ENCODE measurements at regions not wholly inside any gene's neighbourhood (a gene's known extent, or its start where the extent isn't known, plus 50 kb on each side); places are given as distances from the start of the nearest gene placed in this dataset.
A peak's percentile ranks its signal among the peaks of the same experiment; 100 is the strongest.

DNA sequence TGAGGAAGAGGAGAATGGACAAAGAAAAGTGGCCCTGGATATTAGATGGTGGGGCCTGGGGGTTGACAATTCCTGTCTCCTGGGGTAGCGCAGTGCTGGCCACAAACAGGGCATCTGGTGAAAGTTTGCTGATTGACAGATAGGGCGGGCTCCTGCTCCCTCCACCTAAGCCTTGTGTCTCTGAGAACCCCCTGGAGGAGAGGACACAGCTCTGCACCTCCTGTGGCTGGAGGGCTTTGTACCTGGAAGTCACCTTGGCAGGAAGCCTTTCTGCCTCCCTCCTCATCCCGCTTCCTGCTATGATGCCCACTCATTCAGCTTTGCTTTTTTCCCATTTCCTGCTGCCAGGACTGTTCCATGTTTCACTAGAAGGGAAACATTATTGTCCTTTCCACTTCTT is 72.4 kb downstream of the RHOB start (continued):
- TF ChIP-seq RAD21 (IDR thresholded peaks at IDR 0.05; ENCODE audit: low read length) (no peak), CHD1 (IDR thresholded peaks at IDR 0.05; ENCODE audit: low read depth, low read length) (no peak)

DNA sequence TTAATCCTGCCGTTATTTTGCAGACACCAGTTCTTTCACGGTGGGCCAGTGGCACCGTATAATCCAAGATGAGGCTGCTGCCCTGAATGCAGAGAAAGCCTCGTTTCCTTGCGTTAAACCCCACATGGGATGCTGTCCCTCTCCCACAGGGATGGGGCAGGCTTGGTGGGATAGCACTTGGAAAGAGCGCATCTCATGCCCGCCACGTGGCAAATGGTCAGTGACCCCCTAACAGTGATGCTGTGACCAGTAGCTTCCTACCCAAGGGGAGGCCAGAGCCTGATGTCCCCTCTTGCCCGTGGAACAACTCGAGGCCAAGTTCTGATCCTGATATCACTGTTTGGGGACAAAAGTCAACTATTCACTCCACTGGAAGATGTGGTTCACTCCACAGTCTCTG is 73.3 kb downstream of the RHOB start:
- H3K4me2 ChIP-seq (ENCODE audit: low read depth, low read length), result no peak overlapping the region
- H4K8ac ChIP-seq (ENCODE audit: low read depth in 2 of 2, low read length in 2 of 2), result no peak overlapping the region
- no peak overlapping the region for H3K9ac ChIP-seq (ENCODE audit: low read depth, low read length)
- in situ Hi-C loops (cut with MboI; ENCODE audit: low sequenced_read_pairs), result no loop called here
- dilution Hi-C loops (cut with HindIII; ENCODE audit: low sequenced_read_pairs, unreplicated experiment), result no loop called here
- no peak overlapping the region for H2BK120ac ChIP-seq (ENCODE audit: low read depth, low read length)
- POLR2A ChIA-PET (ENCODE audit: unreplicated experiment), result no interaction called here
- H2BK15ac ChIP-seq (ENCODE audit: low read depth, low read length), result no peak overlapping the region
- BruUV-seq (replicated peaks), result no TSS peak
- no peak for ATAC-seq (ENCODE audit: low read depth)
- no peaks in the 10 kb centered on the region for H4K20me1 ChIP-seq (ENCODE audit: insufficient read depth, low read length)
- no peak overlapping the region for H2BK20ac ChIP-seq (ENCODE audit: low read depth, low read length)
- H3K9me3 ChIP-seq (ENCODE audit: control insufficient read depth, insufficient read depth, low read length), result peaks cover 2% of the 10 kb centered on the region; the same call in 1 of the 2 replicates
- TF ChIP-seq POLR2A (IDR thresholded peaks at IDR 0.05; ENCODE audit: low read depth, low read length) (no peak), MAFK (IDR thresholded peaks at IDR 0.05; ENCODE audit: low read depth, low read length) (no peak), ELK1 (IDR thresholded peaks at IDR 0.05; ENCODE audit: borderline replicate concordance, low read depth, low read length) (no peak), MXI1 (IDR thresholded peaks at IDR 0.05; ENCODE audit: borderline replicate concordance, low read depth, low read length) (no peak), CEBPB (IDR thresholded peaks at IDR 0.05; ENCODE audit: low read depth, low read length) (no peak), MAZ (IDR thresholded peaks at IDR 0.05; ENCODE audit: borderline replicate concordance, low read depth, low read length) (no peak), RAD21 (IDR thresholded peaks at IDR 0.05; ENCODE audit: low read length) (no peak), RFX5 (IDR thresholded peaks at IDR 0.05; ENCODE audit: low read depth, low read length) (no peak), FOS (IDR thresholded peaks at IDR 0.05; ENCODE audit: low read depth, low read length) (no peak), CHD1 (IDR thresholded peaks at IDR 0.05; ENCODE audit: low read depth, low read length) (no peak)
- CTCF ChIA-PET, result no interaction called here
- peak overlapping the region; percentile 28; the same call in 1 of the 2 replicates for H2AK5ac ChIP-seq (ENCODE audit: low read depth, low read length)
- H3K56ac ChIP-seq (ENCODE audit: extremely low read depth, insufficient read depth, low read length), result no peak overlapping the region
- no peaks in the 10 kb centered on the region for H3K79me1 ChIP-seq (ENCODE audit: low read depth in 1 of 2, low read length in 2 of 2)
- no peak overlapping the region for H2AFZ ChIP-seq (replicated peaks; ENCODE audit: low read length, poor library complexity)
- H4K5ac ChIP-seq (ENCODE audit: low read depth, low read length), result no peak overlapping the region
- H3K27me3 ChIP-seq (ENCODE audit: control insufficient read depth, insufficient read depth, low read length), result no peaks in the 10 kb centered on the region; the same call in 1 of the 2 replicates
- H3K18ac ChIP-seq (ENCODE audit: low read depth, low read length), result no peak overlapping the region
- no peak for DNase-seq
- intact Hi-C loops (cut with micrococcal nuclease), result no loop called here
- no peak overlapping the region for H3K27ac ChIP-seq (ENCODE audit: insufficient read depth, low read length)
- H3K14ac ChIP-seq (replicated peaks; ENCODE audit: low read depth, low read length), result no peak overlapping the region
- H3K4me1 ChIP-seq (ENCODE audit: control insufficient read depth, insufficient read depth, low read length), result peaks cover 9% of the 10 kb centered on the region
- no peak overlapping the region for H2BK5ac ChIP-seq (ENCODE audit: low read depth, low read length, poor library complexity, severe bottlenecking)
- no peak overlapping the region for H3K4ac ChIP-seq (ENCODE audit: low read depth, low read length)
- no peak overlapping the region for H3K23ac ChIP-seq (ENCODE audit: low read depth, low read length)
- H3K9me1 ChIP-seq (ENCODE audit: insufficient read depth, low read length), result peaks cover 9% of the 10 kb centered on the region
- no peaks in the 10 kb centered on the region for H3K36me3 ChIP-seq (ENCODE audit: control insufficient read depth, insufficient read depth, low read length)
- H2AK9ac ChIP-seq (replicated peaks; ENCODE audit: low read depth, low read length, poor library complexity), result peak overlapping the region; percentile 50
- H4K91ac ChIP-seq (ENCODE audit: insufficient read depth, low read depth, low read length), result no peak overlapping the region
- H3K4me3 ChIP-seq (ENCODE audit: insufficient read depth, low read depth, low read length), result no peak overlapping the region
- WGBS, 2 experiments (ENCODE audit: extremely low coverage in 2 of 2, insufficient read length in 1 of 2), result 80% methylated on average over 1 of the region's 10 CpGs; no CpG with 5 or more reads in 1 of the 2 experiments
